ENCODE measurements at regions not wholly inside any gene's neighbourhood (a gene's known extent, or its start where the extent isn't known, plus 50 kb on each side); places are given as distances from the start of the nearest gene placed in this dataset.

GRCh38 chr20:22940350-22940749 is 94.8 kb upstream of the SSTR4 start:
- H3K36me3 ChIP-seq (replicated peaks; ENCODE audit: low read depth, low read length) = no peaks in the 10 kb centered on the region

GRCh38 chr20:22941550-22941949 is 93.6 kb upstream of the SSTR4 start:
- TF ChIP-seq EZH2phosphoT487 (IDR thresholded peaks at IDR 0.05; ENCODE audit: low read depth) (no peak), CTCF (IDR thresholded peaks at IDR 0.05; ENCODE audit: low read depth, low read length) (no peak)
- Histone ChIP-seq H3K9ac (ENCODE audit: low read length) (no peak overlapping the region), H3K36me3 (replicated peaks; ENCODE audit: low read depth, low read length) (no peaks in the 10 kb centered on the region), H2AFZ (ENCODE audit: low read depth, low read length) (no peak overlapping the region), H4K20me1 (ENCODE audit: insufficient read depth, low read length) (no peaks in the 10 kb centered on the region), H3K9me3 (ENCODE audit: insufficient read depth, low read length) (no peaks in the 10 kb centered on the region), H3K79me2 (ENCODE audit: low read length) (no peaks in the 10 kb centered on the region), H3K4me3 (ENCODE audit: low read length) (no peak overlapping the region), H3K27ac (ENCODE audit: low read length) (no peak overlapping the region), H3K27me3 (ENCODE audit: low read depth, low read length) (peaks cover 16% of the 10 kb centered on the region), H3K4me2 (ENCODE audit: low read length) (no peak overlapping the region), H3K4me1 (ENCODE audit: low read length) (no peaks in the 10 kb centered on the region)

More at GRCh38 chr20:22940350-22940749, 94.8 kb upstream of the SSTR4 start:
- Histone ChIP-seq H3K27ac (ENCODE audit: low read length) (no peak overlapping the region), H3K79me2 (ENCODE audit: low read length) (no peaks in the 10 kb centered on the region), H3K4me3 (ENCODE audit: low read length) (no peak overlapping the region), H4K20me1 (ENCODE audit: insufficient read depth, low read length) (no peaks in the 10 kb centered on the region), H3K27me3 (ENCODE audit: low read depth, low read length) (peaks cover 9% of the 10 kb centered on the region), H3K4me2 (ENCODE audit: low read length) (no peak overlapping the region), H3K9me3 (ENCODE audit: insufficient read depth, low read length) (no peaks in the 10 kb centered on the region), H3K4me1 (ENCODE audit: low read length) (no peaks in the 10 kb centered on the region), H2AFZ (ENCODE audit: low read depth, low read length) (no peak overlapping the region), H3K9ac (ENCODE audit: low read length) (no peak overlapping the region)
- TF ChIP-seq CTCF (IDR thresholded peaks at IDR 0.05; ENCODE audit: low read depth, low read length) (no peak), EZH2phosphoT487 (IDR thresholded peaks at IDR 0.05; ENCODE audit: low read depth) (no peak)

- TF ChIP-seq CTCF (IDR thresholded peaks at IDR 0.05; ENCODE audit: low read depth, low read length) (no peak), EZH2phosphoT487 (IDR thresholded peaks at IDR 0.05; ENCODE audit: low read depth) (no peak)
These were observed 92.4 kb upstream of the SSTR4 start for GRCh38 chr20:22942742-22943141.

GRCh38 chr20:22944062-22944461 is 91.0 kb upstream of the SSTR4 start:
- TF ChIP-seq EZH2phosphoT487 (IDR thresholded peaks at IDR 0.05; ENCODE audit: low read depth) (no peak), CTCF (IDR thresholded peaks at IDR 0.05; ENCODE audit: low read depth, low read length) (no peak)
- Histone ChIP-seq H3K4me2 (ENCODE audit: low read length) (no peak overlapping the region), H3K27me3 (ENCODE audit: low read depth, low read length) (peaks cover 16% of the 10 kb centered on the region), H3K9me3 (ENCODE audit: insufficient read depth, low read length) (no peaks in the 10 kb centered on the region), H3K79me2 (ENCODE audit: low read length) (no peaks in the 10 kb centered on the region), H3K4me3 (ENCODE audit: low read length) (no peak overlapping the region), H3K9ac (ENCODE audit: low read length) (no peak overlapping the region), H2AFZ (ENCODE audit: low read depth, low read length) (no peak overlapping the region), H3K36me3 (replicated peaks; ENCODE audit: low read depth, low read length) (no peaks in the 10 kb centered on the region), H3K4me1 (ENCODE audit: low read length) (no peaks in the 10 kb centered on the region), H4K20me1 (ENCODE audit: insufficient read depth, low read length) (no peaks in the 10 kb centered on the region), H3K27ac (ENCODE audit: low read length) (no peak overlapping the region)

More at GRCh38 chr20:22942742-22943141, 92.4 kb upstream of the SSTR4 start:
- Histone ChIP-seq H3K27ac (ENCODE audit: low read length) (no peak overlapping the region), H3K27me3 (ENCODE audit: low read depth, low read length) (peaks cover 19% of the 10 kb centered on the region), H2AFZ (ENCODE audit: low read depth, low read length) (no peak overlapping the region), H3K4me1 (ENCODE audit: low read length) (no peaks in the 10 kb centered on the region), H3K4me3 (ENCODE audit: low read length) (no peak overlapping the region), H3K9me3 (ENCODE audit: insufficient read depth, low read length) (no peaks in the 10 kb centered on the region), H4K20me1 (ENCODE audit: insufficient read depth, low read length) (no peaks in the 10 kb centered on the region), H3K4me2 (ENCODE audit: low read length) (no peak overlapping the region), H3K9ac (ENCODE audit: low read length) (no peak overlapping the region), H3K79me2 (ENCODE audit: low read length) (no peaks in the 10 kb centered on the region), H3K36me3 (replicated peaks; ENCODE audit: low read depth, low read length) (no peaks in the 10 kb centered on the region)

All from OCI-LY3 (cell line).